HepG2 (cell line): ENCODE measurements at regions not wholly inside any gene's neighbourhood (a gene's known extent, or its start where the extent isn't known, plus 50 kb on each side); places are given as distances from the start of the nearest gene placed in this dataset.

Experiments used
- ATAC-seq: fragments of 200-7000 bp; cut with Tn5 transposase; 3 replicates; pipeline ENCODE4 v1.9.1; 2020; ENCODE audit warnings: mild to moderate bottlenecking, moderate library complexity
- BruUV-seq: library from RNA; stranded (reverse); fragments of 400-500 nt; replicated peaks from 2 replicates; lab custom pipeline; 2021; lab: Mats Ljungman, UMichigan
- CTCF ChIA-PET: fragments of 300-600 bp; formaldehyde crosslinking; extraction: SDS; loops from one replicate; lab custom pipeline; 2021; ENCODE audit warnings: low total read pairs, inconsistent platforms, low intra/inter-chr PET ratio; lab: Yijun Ruan, JAX
- POLR2A ChIA-PET: fragments of 350-600 bp; sonication (Branson Sonifier 250); formaldehyde crosslinking; loops from one replicate; lab custom pipeline; 2020; ENCODE audit warnings: antibody characterized with exemption, inconsistent platforms; lab: Yijun Ruan, JAX
- DNase-seq: peaks from one replicate; pipeline ENCODE4 v3.0.0-alpha.2; 2015; ENCODE audit warnings: low spot score
- FAIRE-seq: peaks from 3 replicates; lab custom pipeline; 2011; peaks lifted over from hg19 to GRCh38; lab: Jason Lieb, UNC
- H2AFZ ChIP-seq: one replicate; pipeline ENCODE4 v1.6.1; 2011; ENCODE audit warnings: low read length, inconsistent platforms
- H3K27ac ChIP-seq: fragments of 300-600 bp; 3 replicates; pipeline ENCODE4 v1.8.0; 2011; ENCODE audit warnings: mixed run types, mild to moderate bottlenecking, mixed read lengths, low read length, inconsistent platforms; ENCODE audit not compliant: insufficient read depth; ENCODE audit errors: extremely low read length
- H3K27me3 ChIP-seq, 2 experiments: fragments of 200-600 bp in 1 of 2; 2 replicates in 1 of 2; 3 replicates in 1 of 2; pipeline versions ENCODE4 v1.6.0 to v1.8.0; 2011; ENCODE audit warnings: low read length in 2 of 2, mild to moderate bottlenecking in 2 of 2, moderate library complexity in 2 of 2, inconsistent platforms in 1 of 2; ENCODE audit not compliant: insufficient read depth in 2 of 2, control insufficient read depth in 1 of 2
- H3K36me3 ChIP-seq, 2 experiments: fragments of 200-600 bp in 1 of 2; replicated peaks in 1 of 2; 2 replicates in 1 of 2; 3 replicates in 1 of 2; pipeline versions ENCODE4 v1.5.1 to v1.8.0; 2011; ENCODE audit warnings: low read length in 2 of 2, inconsistent platforms in 1 of 2; ENCODE audit not compliant: insufficient read depth in 2 of 2, control insufficient read depth in 1 of 2
- H3K4me1 ChIP-seq: 2 replicates; pipeline ENCODE4 v1.5.1; 2012; ENCODE audit warnings: low read length, inconsistent platforms; ENCODE audit not compliant: insufficient read depth
- H3K4me2 ChIP-seq: 2 replicates; pipeline ENCODE4 v1.6.0; 2011; ENCODE audit warnings: low read depth, low read length, inconsistent platforms
- H3K4me3 ChIP-seq, 3 experiments: fragments of 200-600 bp in 1 of 3; sonication (generic), shearing (Covaris generic) in 1 of 3; replicated peaks in 1 of 3; 2 replicates each; pipeline ENCODE4 v1.5.1; 2011 to 2016; ENCODE audit warnings: low read length in 3 of 3, inconsistent platforms in 2 of 3, low read depth in 2 of 3, mild to moderate bottlenecking in 2 of 3, control low read depth in 1 of 3, mixed read lengths in 1 of 3; ENCODE audit not compliant: insufficient read depth in 1 of 3
- H3K79me2 ChIP-seq: one replicate; pipeline ENCODE4 v1.6.1; 2011; ENCODE audit warnings: low read length, inconsistent platforms; ENCODE audit not compliant: insufficient read depth
- H3K9ac ChIP-seq: 2 replicates; pipeline ENCODE4 v1.6.0; 2011; ENCODE audit warnings: mild to moderate bottlenecking, low read depth, low read length, inconsistent platforms; ENCODE audit not compliant: insufficient read depth
- H3K9me3 ChIP-seq: 2 replicates; pipeline ENCODE4 v1.5.1; 2012; ENCODE audit warnings: mild to moderate bottlenecking, low read length
- H4K20me1 ChIP-seq: 2 replicates; pipeline ENCODE4 v1.6.0; 2011; ENCODE audit warnings: inconsistent platforms, mild to moderate bottlenecking, low read length, moderate library complexity; ENCODE audit not compliant: insufficient read depth
- E2F2 ChIP-seq: sonication (generic); formaldehyde crosslinking; IDR thresholded peaks from 2 replicates; pipeline ENCODE4 v1.4.0; 2020; ENCODE audit warnings: missing genetic modification reagents, borderline replicate concordance
- FIP1L1 ChIP-seq: fragments of 200-400 bp; formaldehyde crosslinking; IDR thresholded peaks from 2 replicates; pipeline ENCODE4 v1.6.1; 2018; ENCODE audit warnings: low read depth, mild to moderate bottlenecking, low read length, moderate library complexity, borderline replicate concordance; ENCODE audit not compliant: insufficient read depth
- FUBP1 ChIP-seq: sonication (generic); formaldehyde crosslinking; IDR thresholded peaks from 2 replicates; pipeline ENCODE4 v1.5.1; 2020; ENCODE audit warnings: missing genetic modification reagents, mild to moderate bottlenecking, borderline replicate concordance
- HCFC1 ChIP-seq: fragments of 150-350 bp; IDR thresholded peaks from 2 replicates; pipeline ENCODE4 v1.6.1; 2014; ENCODE audit warnings: low read depth, low read length
- HOXA3 ChIP-seq: sonication (generic); formaldehyde crosslinking; IDR thresholded peaks from 2 replicates; pipeline ENCODE4 v1.5.0; 2020; ENCODE audit warnings: missing genetic modification reagents
- RFX1 ChIP-seq: fragments of 450-650 bp; IDR thresholded peaks from 2 replicates; pipeline ENCODE4 v1.6.1; 2017
- RFX3 ChIP-seq: IDR thresholded peaks from 2 replicates; pipeline ENCODE4 v1.6.1; 2016; ENCODE audit warnings: missing biosample characterization, missing genetic modification reagents
- SIX4 ChIP-seq: sonication (generic); formaldehyde crosslinking; IDR thresholded peaks from 2 replicates; pipeline ENCODE4 v1.4.0; 2020; ENCODE audit warnings: missing genetic modification reagents
- SRSF1 ChIP-seq: fragments of 200-400 bp; formaldehyde crosslinking; optimal IDR thresholded peaks from 2 replicates; pipeline ENCODE3; 2017; ENCODE audit warnings: mild to moderate bottlenecking, low read depth, low read length, moderate library complexity
- ZBTB20 ChIP-seq: sonication (generic); formaldehyde crosslinking; IDR thresholded peaks from 2 replicates; pipeline ENCODE4 v1.8.1; 2023; ENCODE audit warnings: missing genetic modification reagents, low read depth, mild to moderate bottlenecking, borderline replicate concordance
- ZBTB26 ChIP-seq: IDR thresholded peaks from 2 replicates; pipeline ENCODE4 v1.6.1; 2016; ENCODE audit warnings: missing compliant biosample characterization, missing genetic modification reagents, borderline replicate concordance
- ZNF12 ChIP-seq: sonication (generic); formaldehyde crosslinking; IDR thresholded peaks from 2 replicates; pipeline ENCODE4 v1.5.0; 2020; ENCODE audit warnings: missing genetic modification reagents
- ZNF337 ChIP-seq: sonication (generic); formaldehyde crosslinking; IDR thresholded peaks from 2 replicates; pipeline ENCODE4 v1.5.1; 2020; ENCODE audit warnings: missing genetic modification reagents, low read depth, mild to moderate bottlenecking, borderline replicate concordance
- ZNF543 ChIP-seq: sonication (generic); formaldehyde crosslinking; IDR thresholded peaks from 2 replicates; pipeline ENCODE4 v1.4.0; 2020; ENCODE audit warnings: mild to moderate bottlenecking, missing genetic modification reagents
- ZNF557 ChIP-seq: sonication (generic); formaldehyde crosslinking; IDR thresholded peaks from 2 replicates; pipeline ENCODE4 v1.4.0; 2020; ENCODE audit warnings: missing genetic modification reagents
- ZNF746 ChIP-seq: sonication (generic); formaldehyde crosslinking; IDR thresholded peaks from 2 replicates; pipeline ENCODE4 v1.8.0; 2022; ENCODE audit warnings: mild to moderate bottlenecking, missing genetic modification reagents
- ZNF773 ChIP-seq: sonication (generic); formaldehyde crosslinking; IDR thresholded peaks from 2 replicates; pipeline ENCODE4 v1.4.0; 2020; ENCODE audit warnings: missing genetic modification reagents, borderline replicate concordance
- ZSCAN12 ChIP-seq: sonication (generic); formaldehyde crosslinking; IDR thresholded peaks from 2 replicates; pipeline ENCODE4 v1.9.0; 2021; ENCODE audit warnings: mild to moderate bottlenecking, missing genetic modification reagents
- WGBS: methylation state at CpG from one replicate; pipeline ENCODE4 v1.1.6; 2017; ENCODE audit warnings: low lambda C conversion rate; 5-methylcytosine and 5-hydroxymethylcytosine counted together
- in situ Hi-C: cut with HindIII; loops from 2 replicates; pipeline ENCODE4 v1.10.0; 2017; ENCODE audit warnings: low pct_unique_long_range_greater_than_20kb; ENCODE audit not compliant: extremely low pct_ligation_motif_present
- intact Hi-C: fragments of 100-400 bp; cut with micrococcal nuclease; formaldehyde crosslinking; loops from one replicate; pipeline ENCODE4 v1.10.0; 2022; ENCODE audit not compliant: unreplicated experiment
- TF ChIP-seq, protein P1 (sequence below): sonication (generic); formaldehyde crosslinking; IDR thresholded peaks from 2 replicates; pipeline ENCODE4 v1.5.0; 2020; ENCODE audit warnings: missing genetic modification reagents

- no peak overlapping the region for H3K4me2 ChIP-seq
- no peak overlapping the region for H3K27ac ChIP-seq
- no peaks in the 10 kb centered on the region for H4K20me1 ChIP-seq
- H3K36me3 ChIP-seq = no peaks in the 10 kb centered on the region
- no peaks in the 10 kb centered on the region for H3K4me1 ChIP-seq
- no peaks in the 10 kb centered on the region for H3K27me3 ChIP-seq
- DNase-seq (no peak), ATAC-seq (no peak)
- POLR2A ChIA-PET = no interaction called here
- no peak overlapping the region for H3K4me3 ChIP-seq
- TF ChIP-seq ZNF12 (CRISPR knock-in tag) = no peak
- TF ChIP-seq SRSF1 = no peak
- no peak for TF ChIP-seq RFX3 (CRISPR knock-in tag)
- TF ChIP-seq RFX1 = no peak
- no peak for TF ChIP-seq SIX4 (CRISPR knock-in tag)
- no peak for TF ChIP-seq ZSCAN12
- TF ChIP-seq E2F2 (CRISPR knock-in tag) = no peak
- TF ChIP-seq ZBTB20 (CRISPR knock-in tag) = no peak
- TF ChIP-seq ZNF337 (CRISPR knock-in tag) = no peak
- no peak for TF ChIP-seq ZNF773
- no peak for TF ChIP-seq ZNF746
- TF ChIP-seq, protein P1, sequence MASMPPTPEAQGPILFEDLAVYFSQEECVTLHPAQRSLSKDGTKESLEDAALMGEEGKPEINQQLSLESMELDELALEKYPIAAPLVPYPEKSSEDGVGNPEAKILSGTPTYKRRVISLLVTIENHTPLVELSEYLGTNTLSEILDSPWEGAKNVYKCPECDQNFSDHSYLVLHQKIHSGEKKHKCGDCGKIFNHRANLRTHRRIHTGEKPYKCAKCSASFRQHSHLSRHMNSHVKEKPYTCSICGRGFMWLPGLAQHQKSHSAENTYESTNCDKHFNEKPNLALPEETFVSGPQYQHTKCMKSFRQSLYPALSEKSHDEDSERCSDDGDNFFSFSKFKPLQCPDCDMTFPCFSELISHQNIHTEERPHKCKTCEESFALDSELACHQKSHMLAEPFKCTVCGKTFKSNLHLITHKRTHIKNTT = no peak
- TF ChIP-seq HOXA3 (CRISPR knock-in tag) = no peak
- no peak for TF ChIP-seq ZNF543 (CRISPR knock-in tag)
- TF ChIP-seq ZNF557 (CRISPR knock-in tag) = no peak
- no peak for TF ChIP-seq FUBP1 (CRISPR knock-in tag)
- TF ChIP-seq HCFC1 = no peak
- no peak for TF ChIP-seq ZBTB26 (CRISPR knock-in tag)
- no peak for TF ChIP-seq FIP1L1
- TF ChIP-seq, all 625 proteins: peak for 0
- Histone ChIP-seq H3K79me2 (no peaks in the 10 kb centered on the region), H2AFZ (no peak overlapping the region), H3K9me3 (no peaks in the 10 kb centered on the region), H3K9ac (no peak overlapping the region)
- in situ Hi-C loops (no loop called here), intact Hi-C loops (no loop called here)
- no TSS peak for BruUV-seq
- FAIRE-seq = no peak
- CTCF ChIA-PET = no interaction called here
- whole genome bisulfite sequencing = 83% methylated on average over 1 of the region's 3 CpGs
Measured at GRCh38 chrX:44470816-44471215, 71.8 kb downstream of the FUNDC1 start.
